Renal cortex interstitium (tissue), 11 donors: ENCODE measurements at regions not wholly inside any gene's neighbourhood (a gene's known extent, or its start where the extent isn't known, plus 50 kb on each side); places are given as distances from the start of the nearest gene placed in this dataset.
"Not testable (repeated sequence)": the region's sequence is repeated elsewhere in the genome, so short reads cannot be mapped to it uniquely, and the experiment has no call there.

Source experiments
- DNase-seq, 11 donors: peaks; one replicate each; pipeline ENCODE4 v3.0.0-alpha.2; 2013; ENCODE audit warnings: low read depth in 9 of 11, low spot score in 4 of 11; ENCODE audit errors: extremely low read depth in 1 of 11

GRCh38 chr10:53667063-53667462 lies 894.5 kb upstream of the MBL2 start:
- no peak for DNase-seq

- peak; percentile 28 to 69 (median 36) for DNase-seq
Measured at GRCh38 chr10:53664282-53665019, 891.9 kb upstream of the MBL2 start.

- no peak for DNase-seq
Measured at GRCh38 chr10:53650794-53651193, 878.2 kb upstream of the MBL2 start.

GRCh38 chr10:53647221-53647620 lies 874.6 kb upstream of the MBL2 start:
- DNase-seq, result not testable (repeated sequence)

DNA sequence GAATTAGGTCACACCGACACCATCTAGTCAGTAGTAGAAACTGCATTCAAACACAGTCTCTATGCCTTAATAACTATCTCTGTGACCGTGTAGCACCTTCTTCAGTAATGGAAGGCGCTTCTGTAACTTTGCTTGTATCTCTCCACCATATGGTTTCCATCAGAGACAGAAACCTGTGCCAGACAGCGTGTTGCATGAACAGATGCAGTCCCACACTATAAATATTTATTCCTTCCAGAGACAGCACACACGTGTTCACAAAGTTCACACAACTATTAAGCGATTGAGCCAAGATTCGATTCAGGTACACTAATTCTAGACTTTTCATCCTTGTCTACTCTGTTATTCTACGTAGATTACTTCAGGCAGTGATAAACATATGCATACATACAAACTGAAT lies 873.9 kb upstream of the MBL2 start:
- no peak for DNase-seq

- no peak for DNase-seq
Measured at GRCh38 chr10:53645951-53646350, 873.4 kb upstream of the MBL2 start.

DNA sequence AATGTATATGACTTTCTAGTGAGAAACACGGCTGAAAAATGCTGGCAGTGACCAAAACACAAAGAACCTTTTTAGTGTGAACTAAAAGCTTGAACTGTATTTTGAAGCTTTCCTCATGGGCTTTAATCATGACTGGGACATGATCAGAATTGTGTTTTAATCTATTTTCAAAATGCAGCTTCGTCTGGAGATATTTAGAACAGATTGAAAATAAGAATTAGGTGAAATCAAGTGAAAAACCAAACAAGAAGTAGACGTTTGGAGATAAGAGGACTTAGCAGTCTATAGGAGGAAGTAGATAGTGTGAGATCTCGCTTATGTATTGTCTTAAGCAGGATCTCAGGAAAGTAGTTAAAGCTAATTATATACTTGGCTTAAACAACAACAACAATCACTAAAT lies 865.4 kb upstream of the MBL2 start:
- DNase-seq, result no peak

- DNase-seq, result no peak
Measured at GRCh38 chr10:53624722-53625121, 852.1 kb upstream of the MBL2 start.

GRCh38 chr10:53622201-53622600 lies 849.6 kb upstream of the MBL2 start:
- DNase-seq, result no peak

DNA sequence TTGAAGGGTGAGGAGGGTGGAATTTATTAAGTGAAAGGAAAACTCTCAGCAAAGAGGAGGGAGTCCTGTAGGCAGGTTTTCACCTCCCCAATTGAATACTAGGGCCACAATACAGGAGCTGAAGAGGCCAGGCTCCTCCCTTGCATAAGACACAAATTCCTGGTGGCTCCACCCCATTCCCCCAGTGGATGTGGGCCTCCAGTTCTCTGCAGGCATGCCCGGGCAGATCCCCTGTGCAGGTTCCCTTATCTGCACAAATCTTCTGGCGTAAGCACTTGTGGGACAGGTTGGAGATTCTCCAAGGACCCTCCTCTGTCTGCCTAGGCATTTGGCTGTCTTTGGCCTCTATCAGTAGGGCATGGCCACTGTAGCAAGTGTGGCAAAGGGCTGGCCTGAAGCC lies 847.1 kb upstream of the MBL2 start:
- DNase-seq, result no peak

GRCh38 chr10:53607691-53608090 lies 835.1 kb upstream of the MBL2 start:
- no peak for DNase-seq

- no peak for DNase-seq
Measured at GRCh38 chr10:53606981-53607380, 834.4 kb upstream of the MBL2 start.

DNA sequence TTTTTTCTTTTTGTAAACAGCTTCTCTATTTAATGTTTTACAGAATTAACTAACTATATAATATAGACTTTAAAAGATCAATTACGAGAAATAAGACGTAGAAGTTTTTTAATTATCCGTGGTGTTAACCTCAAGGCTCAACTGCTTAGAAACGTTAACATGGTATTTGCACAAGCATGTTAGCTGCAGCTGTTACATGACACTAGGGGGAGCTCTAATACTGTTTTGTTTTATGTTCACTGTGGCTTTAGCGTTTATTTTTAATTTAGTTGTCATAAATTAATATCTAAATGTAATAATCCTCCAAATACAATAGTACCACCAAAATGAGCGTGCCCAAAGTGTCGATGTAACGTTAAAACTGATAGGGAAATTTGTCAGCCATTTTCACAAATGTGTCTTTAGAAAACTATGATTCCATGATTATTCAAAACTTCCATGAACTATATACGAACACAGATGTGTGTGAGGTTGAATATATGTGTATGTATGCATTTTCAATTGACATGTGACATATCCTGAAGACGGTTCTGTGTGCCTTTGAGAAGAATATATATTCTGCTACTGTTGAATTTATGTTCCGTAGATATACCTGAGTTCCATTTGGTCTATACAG lies 828.8 kb upstream of the MBL2 start:
- DNase-seq, result peak in 9 of 11 donors; percentile 10 to 32 (median 25)

DNA sequence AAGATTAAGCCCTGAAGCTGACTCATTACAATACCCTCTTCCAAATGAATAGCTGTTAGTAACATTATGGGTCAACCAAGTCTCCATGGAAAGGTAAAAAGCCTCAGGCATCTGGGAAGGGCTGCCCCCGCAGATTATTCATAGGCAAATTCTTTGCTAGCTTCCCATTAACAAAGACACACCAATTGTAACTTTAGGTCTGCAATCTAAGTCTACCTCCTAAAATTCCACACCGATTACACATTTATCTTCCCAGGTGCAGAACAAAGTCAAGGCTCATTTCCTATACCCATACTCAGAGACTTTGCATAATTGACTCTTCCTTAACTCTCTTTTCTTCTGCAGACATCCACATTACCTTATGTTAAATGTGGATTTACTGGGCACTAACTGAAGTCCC lies 826.3 kb upstream of the MBL2 start:
- no peak for DNase-seq

GRCh38 chr10:53597835-53598251 lies 825.3 kb upstream of the MBL2 start:
- DNase-seq, result no peak

DNA sequence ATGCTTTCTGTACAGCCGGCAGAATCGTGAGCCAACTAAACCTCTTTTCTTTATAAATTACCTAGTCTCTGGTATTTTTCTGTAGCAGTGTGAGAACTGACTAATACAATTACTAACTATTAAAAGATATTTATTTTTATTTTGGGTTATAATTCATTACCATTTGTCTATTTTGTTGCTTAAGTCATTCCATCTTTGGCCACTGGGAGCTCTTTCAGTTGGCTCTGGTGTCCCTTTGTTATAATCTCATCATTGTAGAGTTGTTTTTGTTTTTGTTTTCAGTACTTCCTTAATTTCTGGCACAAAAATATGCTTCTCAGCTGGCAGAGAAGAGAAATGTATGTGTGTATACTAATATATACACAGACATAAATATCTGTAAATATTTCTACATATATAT lies 807.9 kb upstream of the MBL2 start:
- no peak for DNase-seq

DNA sequence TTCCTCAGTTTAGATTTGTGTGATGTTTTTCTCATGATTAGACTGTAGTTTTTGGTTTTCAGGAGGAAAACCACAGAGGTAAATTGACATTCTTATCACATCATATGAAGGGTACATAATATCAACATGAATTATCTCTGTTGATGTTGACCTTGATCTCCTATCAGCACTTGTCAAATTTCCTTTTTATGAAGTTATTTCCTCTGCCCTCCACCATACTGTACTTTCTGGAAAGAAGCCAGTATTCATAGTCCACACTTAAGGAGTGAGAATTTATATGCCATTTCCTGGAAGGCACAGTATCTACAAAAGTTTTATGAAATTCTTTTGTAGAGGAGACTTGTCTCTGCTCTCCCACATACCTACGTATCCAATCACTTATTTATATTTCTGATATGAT lies 807.2 kb upstream of the MBL2 start:
- DNase-seq, result no peak

DNA sequence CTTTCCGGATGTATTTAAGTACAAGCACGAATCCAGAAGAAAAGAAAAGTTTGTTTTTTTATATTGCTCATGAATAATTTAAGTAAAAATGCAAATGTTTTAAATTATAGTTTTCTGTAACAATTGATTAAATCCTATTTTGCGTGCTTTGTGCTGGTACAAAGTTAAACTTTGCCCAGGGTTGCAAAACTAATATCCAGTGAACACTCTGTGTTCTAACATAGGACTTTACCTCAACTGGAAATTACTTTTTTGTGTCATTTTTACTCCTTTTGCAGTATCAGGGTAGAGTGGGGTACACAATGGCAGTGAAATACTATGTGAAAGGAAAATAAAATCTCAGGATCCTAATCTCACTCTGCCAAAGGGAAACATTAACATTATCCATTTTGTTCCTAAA lies 801.4 kb upstream of the MBL2 start:
- DNase-seq, result no peak

- DNase-seq, result no peak
Measured at GRCh38 chr10:53573498-53573897, 800.9 kb upstream of the MBL2 start.

DNA sequence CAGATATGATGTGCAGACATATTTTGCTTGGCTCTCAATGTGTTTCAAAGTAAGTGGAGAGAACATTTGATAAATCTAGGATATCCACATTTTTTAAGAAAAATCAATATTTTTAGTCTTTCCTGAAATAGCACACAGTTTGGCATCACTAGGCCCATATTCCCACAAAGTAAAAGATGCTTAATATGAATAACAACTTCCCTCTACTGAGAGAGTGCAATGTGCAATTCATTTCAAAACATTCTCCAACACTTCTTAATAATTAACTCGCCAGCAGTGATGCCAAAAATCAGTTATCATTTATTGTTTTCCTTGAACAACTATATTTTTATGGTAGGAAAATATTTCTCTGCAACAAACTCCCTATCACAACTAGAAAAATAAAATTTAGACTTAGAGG lies 800.2 kb upstream of the MBL2 start:
- DNase-seq, result no peak

DNA sequence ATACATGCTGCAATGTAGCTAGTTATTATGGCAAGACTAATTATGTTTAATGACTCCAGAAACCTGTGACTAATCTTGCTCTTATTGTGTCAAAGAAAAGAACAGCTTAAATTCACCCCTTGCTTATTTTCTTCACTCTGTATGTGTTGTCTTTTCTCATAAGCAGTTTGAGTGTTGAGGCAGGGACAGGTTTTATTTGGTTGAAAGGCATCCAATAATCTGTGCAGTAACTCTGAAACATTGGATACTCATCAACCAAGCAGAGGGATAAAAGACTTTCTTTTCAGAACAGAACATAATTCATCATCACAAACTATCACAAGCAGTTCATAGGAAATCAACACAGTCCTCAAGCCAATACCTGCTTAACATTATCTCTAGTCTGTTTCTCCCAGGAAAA lies 797.6 kb upstream of the MBL2 start:
- DNase-seq, result no peak
